HEK293T (cell line): ENCODE measurements at regions not wholly inside any gene's neighbourhood (a gene's known extent, or its start where the extent isn't known, plus 50 kb on each side); places are given as distances from the start of the nearest gene placed in this dataset.

Experiments used
- FOXM1 ChIP-seq: fragments of 450-650 bp; IDR thresholded peaks from 2 replicates; pipeline ENCODE4 v1.6.1; 2017; ENCODE audit warnings: mild to moderate bottlenecking, borderline replicate concordance
- HDGF ChIP-seq: fragments of 450-650 bp; IDR thresholded peaks from 2 replicates; pipeline ENCODE4 v1.6.1; 2017; ENCODE audit warnings: antibody characterized with exemption, borderline replicate concordance
- NFRKB ChIP-seq: fragments of 450-650 bp; IDR thresholded peaks from 2 replicates; pipeline ENCODE4 v1.6.1; 2016; ENCODE audit warnings: mild to moderate bottlenecking, moderate library complexity
- TARDBP ChIP-seq: fragments of 450-650 bp; IDR thresholded peaks from 2 replicates; pipeline ENCODE4 v1.6.1; 2016

DNA sequence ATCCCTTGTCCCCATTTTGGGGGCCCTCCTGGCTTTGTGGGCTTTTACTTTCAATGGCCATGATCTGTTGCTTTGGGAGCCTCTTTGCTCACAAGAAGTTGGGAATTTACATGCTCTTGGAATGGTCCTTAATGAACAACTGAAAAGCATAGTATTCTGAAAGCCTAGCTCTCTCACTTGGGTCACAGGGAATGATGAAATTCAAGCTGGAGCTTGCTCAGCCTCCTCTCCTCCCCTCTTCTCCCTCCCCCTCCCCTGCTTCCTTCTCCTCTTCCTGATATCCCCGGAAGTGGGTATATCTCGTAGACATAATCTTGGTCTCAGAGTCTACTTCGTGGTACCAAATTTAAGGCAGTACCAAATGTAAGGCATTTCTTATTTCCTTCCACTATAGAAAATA, 400.6 kb upstream of the NR3C2 start:
- TF ChIP-seq TARDBP (no peak), HDGF (no peak), FOXM1 (no peak), NFRKB (no peak)
